ENCODE measurements at regions not wholly inside any gene's neighbourhood (a gene's known extent, or its start where the extent isn't known, plus 50 kb on each side); places are given as distances from the start of the nearest gene placed in this dataset.

GRCh38 chr2:234650911-234651310 is 154.0 kb upstream of the ARL4C start:
- no peaks in the 10 kb centered on the region for H3K4me1 ChIP-seq
- DNase-seq: no peak
- no peak for TF ChIP-seq CTCF (IDR thresholded peaks at IDR 0.05)
- H3K9me3 ChIP-seq: no peaks in the 10 kb centered on the region
- peaks cover 0 to 35% (median 4%) of the 10 kb centered on the region in 7 donors for H3K27me3 ChIP-seq
- intact Hi-C loops (cut with DNase I): no loop called here
- H3K36me3 ChIP-seq: no peaks in the 10 kb centered on the region
- no peak overlapping the region for H3K27ac ChIP-seq
- no peak overlapping the region for H3K4me3 ChIP-seq
- WGBS, 2 donors: 75 to 82% methylated on average over 6 of the region's 6 CpGs
- no peak for ATAC-seq

- DNase-seq (no peak), ATAC-seq (no peak)
- Histone ChIP-seq H3K4me1 (no peaks in the 10 kb centered on the region), H3K36me3 (no peaks in the 10 kb centered on the region), H3K27ac (no peak overlapping the region), H3K9me3 (peaks cover 0 to 1% (median 0%) of the 10 kb centered on the region in 11 donors), H3K27me3 (peaks cover 0 to 35% (median 4%) of the 10 kb centered on the region in 7 donors), H3K4me3 (no peak overlapping the region)
- TF ChIP-seq CTCF (IDR thresholded peaks at IDR 0.05): no peak
- intact Hi-C loops (cut with DNase I): no loop called here
Observed at GRCh38 chr2:234649951-234650350, 153.1 kb upstream of the ARL4C start.

GRCh38 chr2:234643407-234643806 is 146.5 kb upstream of the ARL4C start:
- no peak for TF ChIP-seq CTCF (IDR thresholded peaks at IDR 0.05)
- Histone ChIP-seq H3K4me1 (no peaks in the 10 kb centered on the region), H3K9me3 (peaks cover 0 to 35% (median 20%) of the 10 kb centered on the region in 11 donors), H3K27me3 (peaks cover 0 to 15% (median 0%) of the 10 kb centered on the region in 7 donors), H3K36me3 (no peaks in the 10 kb centered on the region), H3K27ac (no peak overlapping the region), H3K4me3 (no peak overlapping the region)
- DNase-seq: no peak
- 71% methylated on average over 2 of the region's 2 CpGs for WGBS, 2 donors
- ATAC-seq: no peak
- intact Hi-C loops (cut with DNase I): no loop called here

- H3K36me3 ChIP-seq: no peaks in the 10 kb centered on the region
- no peak overlapping the region for H3K27ac ChIP-seq
- WGBS, 2 donors: 47% methylated on average over 2 of the region's 2 CpGs
- H3K9me3 ChIP-seq: peaks cover 0 to 35% (median 20%) of the 10 kb centered on the region in 11 donors
- H3K27me3 ChIP-seq: peaks cover 0 to 15% (median 0%) of the 10 kb centered on the region in 7 donors
- ATAC-seq: no peak
- DNase-seq: no peak
- H3K4me1 ChIP-seq: no peaks in the 10 kb centered on the region
- no peak for TF ChIP-seq CTCF (IDR thresholded peaks at IDR 0.05)
- H3K4me3 ChIP-seq: no peak overlapping the region
- intact Hi-C loops (cut with DNase I): no loop called here
Observed at GRCh38 chr2:234641086-234641485, 144.2 kb upstream of the ARL4C start.

Data from heart right ventricle (tissue), 16 donors.